ENCODE measurements at regions not wholly inside any gene's neighbourhood (a gene's known extent, or its start where the extent isn't known, plus 50 kb on each side); places are given as distances from the start of the nearest gene placed in this dataset.

- no peak for DNase-seq (ENCODE audit: low spot score)
- TF ChIP-seq ZBTB33 (IDR thresholded peaks at IDR 0.05) (no peak), TAF1 (conservative IDR thresholded peaks at IDR 0.05) (no peak), EGR1 (IDR thresholded peaks at IDR 0.05; ENCODE audit: low read depth in 2 of 2) (no peak), CTCF (IDR thresholded peaks at IDR 0.05; ENCODE audit: low read depth, low read length, missing input control) (no peak), GABPA (IDR thresholded peaks at IDR 0.05 in 1 of 2, conservative IDR thresholded peaks at IDR 0.05 in 1 of 2) (no peak), HNF4G (IDR thresholded peaks at IDR 0.05) (no peak), JUND (IDR thresholded peaks at IDR 0.05) (no peak), YY1 (IDR thresholded peaks at IDR 0.05) (no peak)
- WGBS, result 37% methylated on average over 4 of the region's 4 CpGs
These were observed 313.0 kb upstream of the ZNF608 start for GRCh38 chr5:125059255-125060002.

GRCh38 chr5:125061726-125062125 is 315.3 kb upstream of the ZNF608 start:
- Histone ChIP-seq H3K27me3 (ENCODE audit: control insufficient read depth in 4 of 4, insufficient read depth in 4 of 4, low read length in 3 of 4) (no peaks in the 10 kb centered on the region), H3K27ac (ENCODE audit: low read depth in 1 of 2, low read length in 2 of 2) (no peak overlapping the region), H3K9ac (ENCODE audit: low read depth in 1 of 2, low read length in 2 of 2) (no peak overlapping the region), H3K36me3 (ENCODE audit: control insufficient read depth in 4 of 4, insufficient read depth in 3 of 4, low read depth in 1 of 4, low read length in 3 of 4) (no peaks in the 10 kb centered on the region), H3K4me1 (ENCODE audit: control insufficient read depth in 4 of 4, insufficient read depth in 4 of 4, low read length in 3 of 4) (no peaks in the 10 kb centered on the region), H3K9me3 (ENCODE audit: control insufficient read depth in 4 of 4, low read length in 3 of 4) (no peaks in the 10 kb centered on the region), H3K4me3 (ENCODE audit: low read depth in 1 of 3, low read length in 3 of 3) (no peak overlapping the region)
- 97% methylated on average over 2 of the region's 2 CpGs for WGBS
- TF ChIP-seq RXRA (IDR thresholded peaks at IDR 0.05) (no peak), MAX (IDR thresholded peaks at IDR 0.05) (no peak), CTCF (IDR thresholded peaks at IDR 0.05; ENCODE audit: low read depth, low read length, missing input control) (no peak), ATF3 (IDR thresholded peaks at IDR 0.05) (no peak), HNF4G (IDR thresholded peaks at IDR 0.05) (no peak)
- DNase-seq (ENCODE audit: low spot score), result no peak

More at GRCh38 chr5:125059255-125060002, 313.0 kb upstream of the ZNF608 start:
- H3K27ac ChIP-seq (ENCODE audit: low read depth in 1 of 2, low read length in 2 of 2), result no peak overlapping the region
- H3K4me3 ChIP-seq (ENCODE audit: low read depth in 1 of 3, low read length in 3 of 3), result no peak overlapping the region
- H3K9ac ChIP-seq (ENCODE audit: low read depth in 1 of 2, low read length in 2 of 2), result no peak overlapping the region
- H3K9me3 ChIP-seq (ENCODE audit: control insufficient read depth in 4 of 4, low read length in 3 of 4), result no peaks in the 10 kb centered on the region
- H3K36me3 ChIP-seq (ENCODE audit: control insufficient read depth in 4 of 4, insufficient read depth in 3 of 4, low read depth in 1 of 4, low read length in 3 of 4), result no peaks in the 10 kb centered on the region
- no peaks in the 10 kb centered on the region for H3K4me1 ChIP-seq (ENCODE audit: control insufficient read depth in 4 of 4, insufficient read depth in 4 of 4, low read length in 3 of 4)
- H3K27me3 ChIP-seq (ENCODE audit: control insufficient read depth in 4 of 4, insufficient read depth in 4 of 4, low read length in 3 of 4), result no peaks in the 10 kb centered on the region

All from liver (tissue), 8 donors.